ENCODE measurements at regions not wholly inside any gene's neighbourhood (a gene's known extent, or its start where the extent isn't known, plus 50 kb on each side); places are given as distances from the start of the nearest gene placed in this dataset.
A peak's percentile ranks its signal among the peaks of the same experiment; 100 is the strongest.

GRCh38 chr14:49366416-49366815 lies 219.8 kb downstream of the RPS29 start:
- no peak overlapping the region for H3K4me3 Mint-ChIP-seq
- H3K27me3 Mint-ChIP-seq: no peaks in the 10 kb centered on the region
- ATAC-seq: peak; percentile 47
- H3K36me3 Mint-ChIP-seq: no peaks in the 10 kb centered on the region
- no peak overlapping the region for H3K27ac Mint-ChIP-seq
- H3K9me3 Mint-ChIP-seq: no peaks in the 10 kb centered on the region
- H3K4me1 Mint-ChIP-seq: no peaks in the 10 kb centered on the region

DNA sequence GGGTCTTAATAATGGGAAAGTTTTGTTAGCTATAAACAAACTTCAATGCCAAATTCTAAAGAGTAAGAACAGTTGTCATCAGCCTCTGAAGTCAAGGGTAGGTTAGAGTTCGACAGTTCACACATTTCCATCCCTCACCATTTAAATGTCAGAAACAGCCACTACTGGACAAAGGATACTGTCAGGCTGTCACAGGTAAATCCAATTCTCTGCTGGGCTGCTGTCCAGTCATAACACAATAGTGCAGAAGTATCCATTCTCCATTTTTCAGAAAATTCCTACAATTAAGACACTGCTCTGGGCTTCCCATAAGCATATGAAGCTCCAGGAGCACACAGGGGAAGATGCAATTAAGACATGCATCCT lies 221.4 kb downstream of the RPS29 start:
- Mint-ChIP-seq H3K4me1 (no peaks in the 10 kb centered on the region), H3K27me3 (peaks cover under 1% of the 10 kb centered on the region), H3K27ac (no peak overlapping the region), H3K36me3 (no peaks in the 10 kb centered on the region), H3K4me3 (no peak overlapping the region), H3K9me3 (peaks cover 8% of the 10 kb centered on the region)
- no peak for ATAC-seq

- H3K4me1 Mint-ChIP-seq: no peaks in the 10 kb centered on the region
- no peaks in the 10 kb centered on the region for H3K36me3 Mint-ChIP-seq
- peaks cover 14% of the 10 kb centered on the region for H3K9me3 Mint-ChIP-seq
- no peak for ATAC-seq
- H3K4me3 Mint-ChIP-seq: no peak overlapping the region
- peaks cover 7% of the 10 kb centered on the region for H3K27me3 Mint-ChIP-seq
- H3K27ac Mint-ChIP-seq: no peak overlapping the region
Observed at GRCh38 chr14:49363821-49364751, 222.1 kb downstream of the RPS29 start.

- H3K36me3 Mint-ChIP-seq: no peaks in the 10 kb centered on the region
- H3K4me1 Mint-ChIP-seq: no peaks in the 10 kb centered on the region
- H3K27ac Mint-ChIP-seq: no peak overlapping the region
- H3K9me3 Mint-ChIP-seq: peaks cover 19% of the 10 kb centered on the region
- no peak overlapping the region for H3K4me3 Mint-ChIP-seq
- ATAC-seq: no peak
- peaks cover 16% of the 10 kb centered on the region for H3K27me3 Mint-ChIP-seq
Observed at GRCh38 chr14:49362916-49363315, 223.3 kb downstream of the RPS29 start.

DNA sequence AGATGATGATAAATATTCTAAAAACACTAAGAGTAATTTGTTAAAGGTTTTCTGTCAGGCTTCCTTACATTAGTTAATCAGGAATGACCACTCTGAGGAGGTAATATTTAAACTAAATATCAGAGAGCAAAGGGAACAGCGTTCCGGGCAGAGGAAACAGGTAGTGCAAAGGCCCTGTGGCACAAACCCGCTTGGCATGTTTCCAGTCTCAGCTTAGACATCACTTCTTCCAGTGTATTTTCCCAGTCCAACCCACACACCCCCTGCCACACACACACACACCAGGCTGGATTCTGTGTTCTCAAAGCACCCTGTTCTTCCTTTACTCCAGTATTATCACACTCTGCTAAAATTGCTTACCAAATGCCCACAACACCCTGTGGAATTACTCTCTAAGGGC lies 247.1 kb downstream of the RPS29 start:
- no peaks in the 10 kb centered on the region for H3K4me1 Mint-ChIP-seq
- no peak overlapping the region for H3K27ac Mint-ChIP-seq
- ATAC-seq: no peak
- peaks cover 31% of the 10 kb centered on the region for H3K27me3 Mint-ChIP-seq
- no peak overlapping the region for H3K4me3 Mint-ChIP-seq
- no peaks in the 10 kb centered on the region for H3K36me3 Mint-ChIP-seq
- H3K9me3 Mint-ChIP-seq: peaks cover 6% of the 10 kb centered on the region

GRCh38 chr14:49319810-49320209 lies 266.4 kb downstream of the RPS29 start:
- Mint-ChIP-seq H3K4me1 (no peaks in the 10 kb centered on the region), H3K4me3 (no peak overlapping the region), H3K27me3 (peaks cover 29% of the 10 kb centered on the region), H3K27ac (no peak overlapping the region), H3K9me3 (peaks cover 3% of the 10 kb centered on the region), H3K36me3 (no peaks in the 10 kb centered on the region)
- ATAC-seq: no peak

- Mint-ChIP-seq H3K36me3 (no peaks in the 10 kb centered on the region), H3K9me3 (peaks cover 3% of the 10 kb centered on the region)
Observed at GRCh38 chr14:49315570-49315969, 270.6 kb downstream of the RPS29 start.

GRCh38 chr14:49314737-49315136 lies 271.4 kb downstream of the RPS29 start:
- H3K27me3 Mint-ChIP-seq: peaks cover 12% of the 10 kb centered on the region
- no peaks in the 10 kb centered on the region for H3K4me1 Mint-ChIP-seq
- no peak for ATAC-seq
- no peak overlapping the region for H3K4me3 Mint-ChIP-seq
- peaks cover 3% of the 10 kb centered on the region for H3K9me3 Mint-ChIP-seq
- no peaks in the 10 kb centered on the region for H3K36me3 Mint-ChIP-seq
- H3K27ac Mint-ChIP-seq: no peak overlapping the region

More at GRCh38 chr14:49315570-49315969, 270.6 kb downstream of the RPS29 start:
- Mint-ChIP-seq H3K4me3 (no peak overlapping the region), H3K4me1 (no peaks in the 10 kb centered on the region), H3K27ac (no peak overlapping the region), H3K27me3 (peaks cover 17% of the 10 kb centered on the region)
- no peak for ATAC-seq

DNA sequence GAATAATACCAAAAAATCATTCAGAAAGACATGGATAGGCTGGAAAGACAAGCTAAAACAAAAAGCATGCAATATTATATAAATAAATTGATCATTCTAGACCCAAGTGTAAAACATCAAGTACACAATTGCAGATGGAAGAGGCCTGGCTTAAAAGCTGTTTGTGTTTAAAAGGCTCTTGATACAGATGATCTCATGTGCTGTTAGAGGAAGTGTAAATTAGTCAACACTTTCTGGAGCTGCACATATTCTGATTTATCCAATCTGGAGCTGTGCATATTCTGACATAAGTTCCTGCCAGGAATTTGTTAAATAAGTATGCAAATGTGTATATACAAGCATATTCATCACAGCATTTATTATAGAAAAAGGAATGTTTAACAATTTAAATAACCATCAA lies 273.1 kb downstream of the RPS29 start:
- peaks cover 8% of the 10 kb centered on the region for H3K27me3 Mint-ChIP-seq
- H3K4me3 Mint-ChIP-seq: no peak overlapping the region
- ATAC-seq: no peak
- no peaks in the 10 kb centered on the region for H3K36me3 Mint-ChIP-seq
- H3K9me3 Mint-ChIP-seq: no peaks in the 10 kb centered on the region
- H3K27ac Mint-ChIP-seq: no peak overlapping the region
- H3K4me1 Mint-ChIP-seq: no peaks in the 10 kb centered on the region

DNA sequence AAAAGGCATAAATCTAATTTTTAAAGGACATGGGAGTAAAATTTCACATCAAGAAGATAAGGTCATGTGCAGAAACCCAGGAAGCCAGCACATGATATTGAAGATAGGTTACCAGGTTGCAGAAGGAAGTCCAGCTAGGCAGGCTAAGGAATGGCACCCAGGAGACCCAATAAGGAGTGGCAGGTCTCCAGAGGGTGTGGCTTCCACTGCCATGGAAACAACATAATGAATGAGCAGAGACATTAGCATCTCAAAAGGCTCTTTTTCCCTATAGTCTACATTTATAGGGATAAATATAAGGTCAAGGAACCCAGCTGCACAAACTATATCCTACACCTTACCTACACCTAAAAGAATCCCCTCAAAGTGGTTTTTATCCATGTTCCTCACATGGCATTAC lies 275.9 kb downstream of the RPS29 start:
- no peak for ATAC-seq
- Mint-ChIP-seq H3K4me1 (no peaks in the 10 kb centered on the region), H3K27me3 (peaks cover 8% of the 10 kb centered on the region), H3K9me3 (no peaks in the 10 kb centered on the region), H3K36me3 (no peaks in the 10 kb centered on the region), H3K4me3 (no peak overlapping the region), H3K27ac (no peak overlapping the region)

DNA sequence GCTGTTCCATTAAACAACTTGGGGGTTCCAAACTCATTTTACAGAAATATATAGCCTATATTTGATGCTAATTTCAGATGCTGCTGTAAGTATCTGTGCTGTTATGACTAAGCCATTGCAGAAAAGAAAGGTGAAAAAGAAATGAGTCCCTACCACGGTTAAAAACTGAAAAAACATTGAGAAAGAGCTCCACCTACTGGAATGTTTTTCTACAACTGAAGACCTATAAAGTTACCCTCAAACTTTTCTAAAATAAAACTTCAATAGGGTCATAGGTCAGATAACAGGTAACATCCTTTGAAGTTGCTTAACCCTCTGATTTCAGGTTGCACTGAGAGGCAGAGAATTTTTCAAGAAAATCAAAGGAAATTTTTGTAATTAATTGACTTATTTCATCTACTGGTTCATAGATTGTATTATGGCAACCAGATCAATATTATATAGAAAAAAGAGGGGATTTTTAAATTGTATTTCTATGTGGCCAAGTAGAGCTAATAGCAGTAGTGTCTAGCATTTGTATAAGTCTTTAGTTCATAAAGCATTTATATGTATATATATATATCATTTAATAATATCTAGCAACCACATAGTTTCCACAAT lies 279.9 kb downstream of the RPS29 start:
- Mint-ChIP-seq H3K4me1 (no peaks in the 10 kb centered on the region), H3K27me3 (peaks cover 8% of the 10 kb centered on the region), H3K36me3 (no peaks in the 10 kb centered on the region), H3K9me3 (no peaks in the 10 kb centered on the region), H3K27ac (no peak overlapping the region), H3K4me3 (no peak overlapping the region)
- ATAC-seq: peak; percentile 60

GRCh38 chr14:49303946-49304516 lies 282.1 kb downstream of the RPS29 start:
- no peaks in the 10 kb centered on the region for H3K4me1 Mint-ChIP-seq
- peaks cover 3% of the 10 kb centered on the region for H3K9me3 Mint-ChIP-seq
- H3K27ac Mint-ChIP-seq: no peak overlapping the region
- no peak overlapping the region for H3K4me3 Mint-ChIP-seq
- no peak for ATAC-seq
- H3K36me3 Mint-ChIP-seq: no peaks in the 10 kb centered on the region
- H3K27me3 Mint-ChIP-seq: no peaks in the 10 kb centered on the region

GRCh38 chr14:49297102-49297501 lies 289.1 kb downstream of the RPS29 start:
- H3K27me3 Mint-ChIP-seq: no peaks in the 10 kb centered on the region
- no peak for ATAC-seq
- peaks cover 3% of the 10 kb centered on the region for H3K9me3 Mint-ChIP-seq
- H3K36me3 Mint-ChIP-seq: no peaks in the 10 kb centered on the region
- no peak overlapping the region for H3K4me3 Mint-ChIP-seq
- no peak overlapping the region for H3K27ac Mint-ChIP-seq
- H3K4me1 Mint-ChIP-seq: no peaks in the 10 kb centered on the region

GRCh38 chr14:49294621-49295148 lies 291.5 kb downstream of the RPS29 start:
- Mint-ChIP-seq H3K4me1 (no peaks in the 10 kb centered on the region), H3K36me3 (no peaks in the 10 kb centered on the region), H3K4me3 (no peak overlapping the region), H3K9me3 (no peaks in the 10 kb centered on the region), H3K27ac (no peak overlapping the region), H3K27me3 (no peaks in the 10 kb centered on the region)
- ATAC-seq: no peak

GRCh38 chr14:49287004-49287403 lies 299.2 kb downstream of the RPS29 start:
- Mint-ChIP-seq H3K27ac (no peak overlapping the region), H3K4me1 (no peaks in the 10 kb centered on the region), H3K27me3 (peaks cover 34% of the 10 kb centered on the region), H3K9me3 (no peaks in the 10 kb centered on the region), H3K36me3 (no peaks in the 10 kb centered on the region), H3K4me3 (no peak overlapping the region)
- no peak for ATAC-seq

Data from stimulated activated memory B cell treated with anti-CD40 and anti-IgM and Interleukin-4, amounts not matched to agents 10 μg/mL and 1 μg/mL and 100 μg/mL, for 72 hours (primary cell).